C4-2B (cell line): ENCODE measurements at regions not wholly inside any gene's neighbourhood (a gene's known extent, or its start where the extent isn't known, plus 50 kb on each side); places are given as distances from the start of the nearest gene placed in this dataset.

ENCODE experiments used
- H3K27ac ChIP-seq: fragments of 450-650 bp; 2 replicates; pipeline ENCODE4 v1.5.1; 2017
- CTCF ChIP-seq: fragments of 450-650 bp; conservative IDR thresholded peaks from 2 replicates; pipeline ENCODE4 v1.5.1; 2017; ENCODE audit warnings: mild to moderate bottlenecking
- ZFX ChIP-seq: fragments of 450-650 bp; IDR thresholded peaks from 2 replicates; pipeline ENCODE4 v1.6.1; 2017

DNA sequence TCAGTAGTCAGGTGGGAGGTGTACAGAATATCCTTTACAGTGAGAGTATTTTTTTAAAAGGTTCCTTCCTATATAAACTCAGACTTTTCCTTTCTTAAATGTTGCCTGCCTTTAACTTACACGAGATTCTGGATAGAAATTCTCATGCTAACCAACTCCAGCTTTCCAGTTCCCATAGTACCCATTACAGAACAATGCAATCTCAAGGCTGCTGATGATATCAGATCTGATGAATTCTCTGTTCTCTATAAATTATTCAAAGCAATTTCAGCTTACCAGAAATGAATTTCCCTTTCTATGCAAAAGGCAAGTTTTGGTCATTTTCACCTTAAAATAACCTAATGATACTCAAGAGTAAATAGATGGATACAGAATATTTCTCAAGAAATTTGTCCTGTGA, 90.3 kb downstream of the NUDT12 start:
- no peak overlapping the region for H3K27ac ChIP-seq
- TF ChIP-seq CTCF (no peak), ZFX (no peak)

DNA sequence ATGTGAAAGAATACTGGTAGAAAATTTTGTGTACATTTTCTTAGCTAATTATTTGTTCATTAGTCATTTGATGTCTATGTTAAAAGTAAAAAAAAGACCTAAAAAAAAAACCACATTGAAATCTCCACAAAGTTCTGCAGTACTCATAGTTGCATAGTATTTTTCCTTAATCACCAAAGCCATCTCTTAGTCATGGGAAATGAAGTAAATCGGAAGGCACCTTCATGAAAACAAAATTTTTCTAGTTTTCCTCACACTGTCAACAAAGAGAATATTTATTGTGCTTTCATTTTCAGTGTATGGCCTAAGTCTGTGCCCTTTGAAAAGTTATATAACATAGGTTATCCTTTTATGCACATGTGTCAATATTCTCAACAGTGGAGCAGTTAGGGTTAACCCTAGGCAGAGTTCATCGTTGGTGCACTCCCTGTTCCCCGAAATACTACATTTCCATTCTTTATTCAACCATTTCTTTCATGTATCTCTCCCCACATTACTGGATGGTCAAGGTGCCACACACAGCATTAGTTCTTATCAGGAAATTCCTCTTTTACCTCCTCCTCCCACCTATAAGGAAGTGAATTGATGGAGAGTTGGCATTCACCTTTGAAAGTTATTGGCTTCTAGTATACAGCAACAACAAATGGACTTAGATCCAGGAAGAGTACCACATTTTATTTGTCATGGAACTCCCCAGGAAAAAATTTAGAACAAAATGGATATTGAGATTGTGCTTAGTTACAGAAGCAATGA, 93.1 kb downstream of the NUDT12 start:
- no peak overlapping the region for H3K27ac ChIP-seq
- TF ChIP-seq CTCF: no peak
- no peak for TF ChIP-seq ZFX

- no peak for TF ChIP-seq CTCF
- TF ChIP-seq ZFX: no peak
- no peak overlapping the region for H3K27ac ChIP-seq
Measured at GRCh38 chr5:103467831-103468230, 94.8 kb downstream of the NUDT12 start.

DNA sequence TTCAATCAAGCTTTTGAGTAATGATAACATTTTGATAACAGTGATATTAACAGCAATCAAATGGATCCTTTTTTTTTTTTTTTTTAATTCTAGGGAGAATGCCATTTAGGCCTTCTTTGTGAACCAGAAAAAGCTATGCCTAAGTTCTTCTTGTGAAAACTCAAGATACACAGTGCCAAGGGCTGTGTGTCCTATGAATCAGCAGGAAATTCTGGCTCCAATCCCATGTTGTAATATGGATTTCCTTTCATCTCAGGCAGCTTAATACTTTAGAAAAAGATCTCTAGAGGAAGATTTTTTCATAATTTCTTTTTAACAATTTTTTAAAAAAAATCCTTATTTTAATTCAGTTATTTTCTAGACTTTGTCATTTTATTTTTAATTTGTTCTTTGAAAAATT, 96.1 kb downstream of the NUDT12 start:
- TF ChIP-seq ZFX: no peak
- no peak for TF ChIP-seq CTCF
- H3K27ac ChIP-seq: no peak overlapping the region

GRCh38 chr5:103465891-103466290, 96.7 kb downstream of the NUDT12 start:
- no peak for TF ChIP-seq ZFX
- TF ChIP-seq CTCF: no peak
- H3K27ac ChIP-seq: no peak overlapping the region

DNA sequence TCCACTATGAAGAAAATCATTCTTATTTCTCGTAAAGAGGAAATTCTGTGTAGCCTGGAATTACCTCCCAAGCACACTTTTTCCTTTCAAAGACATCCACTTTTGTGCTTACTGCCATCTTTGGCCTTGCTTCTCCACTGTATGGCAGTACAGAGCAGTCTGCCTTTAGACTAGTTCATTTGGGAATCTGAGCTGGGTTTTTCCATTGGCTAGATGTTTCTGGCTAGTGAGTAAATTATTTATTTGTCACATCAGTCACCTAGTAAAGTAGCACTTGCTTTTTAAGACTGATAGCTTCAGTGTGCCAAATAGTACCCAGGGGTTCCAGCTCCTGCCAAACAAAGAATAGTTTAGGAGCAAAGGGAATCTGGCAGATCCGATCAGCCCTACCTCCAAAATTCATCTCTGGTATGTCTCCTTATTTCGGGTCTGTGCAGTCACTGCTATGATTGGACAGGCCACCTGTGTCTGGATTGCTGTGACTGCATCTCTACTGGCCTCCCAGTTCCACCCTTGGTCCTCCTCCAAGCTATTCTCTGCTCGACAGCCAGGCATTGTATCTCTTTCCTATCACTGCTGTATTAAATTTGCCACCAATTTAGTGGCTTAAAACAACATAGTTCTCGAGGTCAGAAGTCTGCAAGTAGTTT, 97.6 kb downstream of the NUDT12 start:
- H3K27ac ChIP-seq: no peak overlapping the region
- TF ChIP-seq CTCF (no peak; the same call in 1 of the 2 replicates), ZFX (no peak)

GRCh38 chr5:103463261-103463660, 99.3 kb downstream of the NUDT12 start:
- H3K27ac ChIP-seq: no peak overlapping the region
- no peak for TF ChIP-seq ZFX
- no peak for TF ChIP-seq CTCF
